HCT116 (cell line): ENCODE measurements at regions not wholly inside any gene's neighbourhood (a gene's known extent, or its start where the extent isn't known, plus 50 kb on each side); places are given as distances from the start of the nearest gene placed in this dataset.

Experiments
- ATAC-seq: fragments of 200-7000 bp; cut with Tn5 transposase; 2 replicates; pipeline ENCODE4 v1.9.1; 2020; ENCODE audit warnings: mild to moderate bottlenecking, moderate library complexity
- BruUV-seq: library from RNA; stranded (reverse); fragments of 400-500 nt; replicated peaks from 2 replicates; lab custom pipeline; 2021; lab: Mats Ljungman, UMichigan
- CTCF ChIA-PET: fragments of 300-600 bp; sonication (Branson Sonifier 250); formaldehyde crosslinking; loops from one replicate; lab custom pipeline; 2021; ENCODE audit warnings: antibody characterized with exemption; lab: Charles Lee
- POLR2A ChIA-PET: fragments of 300-600, 350-600 bp; sonication (Branson Sonifier 250); formaldehyde crosslinking; loops from one replicate; lab custom pipeline; 2021; ENCODE audit warnings: antibody characterized with exemption; lab: Charles Lee
- RAD21 ChIA-PET, 2 experiments: fragments of 300-600 bp; sonication (Branson Sonifier 250); formaldehyde crosslinking; loops; one replicate each; lab custom pipeline; 2023; ENCODE audit warnings: low total read pairs in 2 of 2; ENCODE audit not compliant: uncharacterized antibody in 2 of 2, unreplicated experiment in 2 of 2, low non-redundant PET in 1 of 2; lab: Charles Lee
- DNase-seq: peaks from one replicate; pipeline ENCODE4 v3.0.0-alpha.2; 2010; ENCODE audit warnings: low read depth, low spot score
- H2AFZ ChIP-seq: fragments of 200-600 bp; shearing (Covaris generic), sonication (generic); 2 replicates; pipeline ENCODE4 v1.6.1; 2017; ENCODE audit warnings: low read depth, mixed run types, mixed read lengths, antibody characterized with exemption, low read length; ENCODE audit not compliant: poor library complexity, severe bottlenecking
- H3K27ac ChIP-seq: 2 replicates; pipeline ENCODE4 v1.5.1; 2012; ENCODE audit warnings: low read depth, low read length
- H3K27me3 ChIP-seq: fragments of 200-600 bp; sonication (generic); 2 replicates; pipeline ENCODE4 v1.6.1; 2016; ENCODE audit warnings: mixed run types, low read length, mixed read lengths; ENCODE audit not compliant: insufficient read depth
- H3K36me3 ChIP-seq, 2 experiments: fragments of 200-500 bp in 1 of 2; fragments of 200-600 bp in 1 of 2; sonication (Bioruptor generic) in 1 of 2; sonication (generic) in 1 of 2; 2 replicates each; pipeline versions ENCODE4 v1.5.1 to v1.6.1; 2014 to 2016; ENCODE audit warnings: low read length in 2 of 2, inconsistent platforms in 1 of 2, mixed read lengths in 1 of 2, mixed run types in 1 of 2; ENCODE audit not compliant: insufficient read depth in 2 of 2, control insufficient read depth in 1 of 2
- H3K4me1 ChIP-seq, 2 experiments: fragments of 200-600 bp in 1 of 2; sonication (generic) in 1 of 2; 2 replicates each; pipeline versions ENCODE4 v1.5.1 to v1.6.1; 2012 to 2017; ENCODE audit warnings: low read length in 2 of 2, inconsistent platforms in 1 of 2, mild to moderate bottlenecking in 1 of 2, mixed read lengths in 1 of 2, mixed run types in 1 of 2, moderate library complexity in 1 of 2; ENCODE audit not compliant: insufficient read depth in 2 of 2, control insufficient read depth in 1 of 2
- H3K4me2 ChIP-seq: fragments of 200-600 bp; sonication (generic); 2 replicates; pipeline ENCODE4 v1.6.1; 2017; ENCODE audit warnings: mixed run types, low read length, mixed read lengths
- H3K4me3 ChIP-seq, 2 experiments: fragments of 200-600 bp in 1 of 2; sonication (generic) in 1 of 2; replicated peaks in 1 of 2; 2 replicates each; pipeline ENCODE4 v1.5.1; 2011 to 2016; ENCODE audit warnings: low read length in 2 of 2, control low read depth in 1 of 2, low read depth in 1 of 2, mild to moderate bottlenecking in 1 of 2, mixed read lengths in 1 of 2, mixed run types in 1 of 2
- H3K79me2 ChIP-seq: fragments of 200-600 bp; sonication (generic); 2 replicates; pipeline ENCODE4 v1.6.1; 2017; ENCODE audit warnings: mild to moderate bottlenecking, mixed run types, low read length, moderate library complexity, mixed read lengths; ENCODE audit not compliant: insufficient read depth
- H3K9ac ChIP-seq: fragments of 200-600 bp; sonication (generic); 2 replicates; pipeline ENCODE4 v1.6.1; 2016; ENCODE audit warnings: low read length, mixed read lengths
- H3K9me2 ChIP-seq: fragments of 200-600 bp; sonication (generic), shearing (Covaris generic); 2 replicates; pipeline ENCODE4 v1.6.1; 2017; ENCODE audit warnings: mixed run types, mild to moderate bottlenecking, moderate library complexity; ENCODE audit not compliant: insufficient read depth
- H3K9me3 ChIP-seq, 2 experiments: fragments of 200-500 bp in 1 of 2; fragments of 200-600 bp in 1 of 2; sonication (Bioruptor generic) in 1 of 2; sonication (generic) in 1 of 2; 2 replicates each; pipeline ENCODE4 v1.6.1; 2014 to 2017; ENCODE audit warnings: low read length in 2 of 2, mixed read lengths in 2 of 2, inconsistent platforms in 1 of 2, low read depth in 1 of 2, mild to moderate bottlenecking in 1 of 2, mixed run types in 1 of 2, moderate library complexity in 1 of 2; ENCODE audit not compliant: control insufficient read depth in 1 of 2, insufficient read depth in 1 of 2
- H4K20me1 ChIP-seq: fragments of 200-600 bp; sonication (generic), shearing (Covaris generic); 2 replicates; pipeline ENCODE4 v1.6.1; 2017; ENCODE audit warnings: mixed run types, mild to moderate bottlenecking, moderate library complexity; ENCODE audit not compliant: insufficient read depth
- CBX3 ChIP-seq: IDR thresholded peaks from 2 replicates; pipeline ENCODE4 v1.6.1; 2012; ENCODE audit warnings: low read depth
- CTCF ChIP-seq, 3 experiments: fragments of 200-600 bp in 1 of 3; sonication (generic) in 1 of 3; IDR thresholded peaks in 2 of 3; conservative IDR thresholded peaks in 1 of 3; 2 replicates each; pipeline ENCODE4 v1.5.1; 2012 to 2017; ENCODE audit warnings: low read depth in 2 of 3, low read length in 2 of 3, antibody characterized with exemption in 1 of 3, borderline replicate concordance in 1 of 3, control low read depth in 1 of 3, mild to moderate bottlenecking in 1 of 3, mixed read lengths in 1 of 3, mixed run types in 1 of 3, moderate library complexity in 1 of 3; ENCODE audit not compliant: insufficient read depth in 1 of 3
- EGR1 ChIP-seq: IDR thresholded peaks from 2 replicates; pipeline ENCODE4 v1.6.1; 2012; ENCODE audit warnings: low read depth
- ELF1 ChIP-seq: IDR thresholded peaks from 2 replicates; pipeline ENCODE4 v1.6.1; 2012; ENCODE audit warnings: low read depth, borderline replicate concordance
- EZH2phosphoT487 ChIP-seq: fragments of 200-600 bp; IDR thresholded peaks from 2 replicates; pipeline ENCODE4 v1.6.1; 2018; ENCODE audit warnings: antibody characterized with exemption, borderline replicate concordance
- MAX ChIP-seq: IDR thresholded peaks from 2 replicates; pipeline ENCODE4 v1.6.1; 2012
- POLR2A ChIP-seq: IDR thresholded peaks from 2 replicates; pipeline ENCODE4 v1.7.0; 2011; ENCODE audit warnings: borderline replicate concordance; ENCODE audit not compliant: insufficient read depth, insufficient read length; ENCODE audit errors: extremely low read depth
- POLR2AphosphoS5 ChIP-seq: IDR thresholded peaks from 2 replicates; pipeline ENCODE4 v1.6.1; 2011; ENCODE audit warnings: mild to moderate bottlenecking, low read depth, low read length, moderate library complexity
- RAD21 ChIP-seq: IDR thresholded peaks from 2 replicates; pipeline ENCODE4 v1.6.1; 2012; ENCODE audit warnings: low read depth, mild to moderate bottlenecking
- SIN3A ChIP-seq: IDR thresholded peaks from 2 replicates; pipeline ENCODE4 v1.6.1; 2012; ENCODE audit warnings: low read depth
- SP1 ChIP-seq: IDR thresholded peaks from 2 replicates; pipeline ENCODE4 v1.6.1; 2012; ENCODE audit warnings: low read depth
- YY1 ChIP-seq: IDR thresholded peaks from 2 replicates; pipeline ENCODE4 v1.6.1; 2011; ENCODE audit warnings: low read length, low read depth, moderate library complexity, mild to moderate bottlenecking; ENCODE audit not compliant: insufficient replicate concordance; ENCODE audit errors: extremely low read depth
- ZFX ChIP-seq: fragments of 450-650 bp; IDR thresholded peaks from 2 replicates; pipeline ENCODE4 v1.6.1; 2017
- ZNF274 ChIP-seq: fragments of 200-500 bp; sonication (Bioruptor generic); IDR thresholded peaks from 2 replicates; pipeline ENCODE4 v1.6.1; 2014; ENCODE audit warnings: mild to moderate bottlenecking, low read depth, low read length, inconsistent platforms
- intact Hi-C: fragments of 100-400 bp; cut with micrococcal nuclease; formaldehyde crosslinking; loops from 2 replicates; pipeline ENCODE4 v1.10.0; 2022

GRCh38 chr3:127056281-127056680 is 73.4 kb downstream of the PLXNA1 start:
- Histone ChIP-seq H3K27ac (no peak overlapping the region), H3K9me3 (peaks cover 2 to 11% of the 10 kb centered on the region in 2 experiments; a peak in 1 of 4 replicates), H3K79me2 (no peaks in the 10 kb centered on the region), H3K9ac (no peak overlapping the region), H2AFZ (no peak overlapping the region), H3K36me3 (no peaks in the 10 kb centered on the region), H3K4me3 (no peak overlapping the region), H4K20me1 (no peaks in the 10 kb centered on the region), H3K4me2 (no peak overlapping the region), H3K27me3 (no peaks in the 10 kb centered on the region), H3K4me1 (no peaks in the 10 kb centered on the region), H3K9me2 (no peaks in the 10 kb centered on the region)
- ChIA-PET POLR2A (no interaction called here), RAD21 (no interaction called here), CTCF (no interaction called here)
- no TSS peak for BruUV-seq
- TF ChIP-seq SP1 (no peak), ZFX (no peak)
- ATAC-seq (no peak), DNase-seq (no peak)
- intact Hi-C loops: no loop called here

- BruUV-seq: no TSS peak
- RAD21 ChIA-PET: no interaction called here
- Histone ChIP-seq H3K27me3 (no peaks in the 10 kb centered on the region), H3K4me2 (no peak overlapping the region), H3K9me2 (no peaks in the 10 kb centered on the region), H3K79me2 (no peaks in the 10 kb centered on the region), H4K20me1 (no peaks in the 10 kb centered on the region), H3K4me3 (no peak overlapping the region), H3K27ac (no peak overlapping the region), H3K36me3 (no peaks in the 10 kb centered on the region), H3K9ac (no peak overlapping the region), H3K4me1 (no peaks in the 10 kb centered on the region), H2AFZ (no peak overlapping the region), H3K9me3 (peaks cover 2 to 11% of the 10 kb centered on the region in 2 experiments; a peak in 1 of 4 replicates)
- CTCF ChIA-PET: no interaction called here
- POLR2A ChIA-PET: no interaction called here
- ATAC-seq (no peak), DNase-seq (no peak)
- intact Hi-C loops: no loop called here
- TF ChIP-seq ZNF274 (no peak), SP1 (no peak), EGR1 (no peak), SIN3A (no peak), ELF1 (no peak), POLR2A (no peak), MAX (no peak), POLR2AphosphoS5 (no peak), YY1 (no peak), ZFX (no peak), RAD21 (no peak), CBX3 (no peak), EZH2phosphoT487 (no peak), CTCF (IDR thresholded peaks at IDR 0.05 in 2 of 3, conservative IDR thresholded peaks at IDR 0.05 in 1 of 3; ENCODE audit: borderline replicate concordance in 1 of 3, insufficient read depth in 1 of 3, low read depth in 2 of 3, low read length in 2 of 3) (no peak)
Measured at GRCh38 chr3:127056976-127057375, 74.1 kb downstream of the PLXNA1 start.
